ENCODE measurements at regions not wholly inside any gene's neighbourhood (a gene's known extent, or its start where the extent isn't known, plus 50 kb on each side); places are given as distances from the start of the nearest gene placed in this dataset.

DNA sequence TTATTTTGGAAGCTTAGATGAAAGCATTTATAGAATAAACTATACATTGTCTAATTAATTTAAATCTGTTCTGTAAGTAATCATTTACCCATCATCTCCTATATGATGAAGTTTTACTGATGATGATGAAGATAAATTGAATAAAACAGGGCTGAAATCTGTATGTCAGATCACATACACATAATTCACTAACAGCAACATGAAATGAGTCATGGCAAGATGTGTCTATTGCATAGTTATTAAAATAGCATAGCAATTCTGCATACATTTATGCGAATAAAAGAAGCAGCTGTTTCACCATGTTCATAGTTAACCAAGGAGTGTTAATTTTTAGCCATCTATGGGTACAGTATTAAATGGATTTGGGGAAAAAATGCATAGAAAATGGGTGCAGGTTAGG is 424.9 kb downstream of the LIG4 start:
- TF ChIP-seq EP300 (IDR thresholded peaks at IDR 0.05; ENCODE audit: borderline replicate concordance in 1 of 2, low read depth in 1 of 2, low read length in 1 of 2) (peak in 1 of 2 experiments; percentile 70; a peak in 2 of 4 replicates), ELF1 (IDR thresholded peaks at IDR 0.05) (no peak), TEAD4 (IDR thresholded peaks at IDR 0.05; ENCODE audit: borderline replicate concordance, insufficient read depth) (no peak), GATA2 (CRISPR knock-in tag; IDR thresholded peaks at IDR 0.05) (peak; percentile 14; the same call in 1 of the 2 replicates)
- no peak overlapping the region for H3K4me2 ChIP-seq
- no peak overlapping the region for H3K9ac ChIP-seq
- H3K9me3 ChIP-seq, result no peaks in the 10 kb centered on the region
- 18% methylated on average over 1 of the region's 1 CpG for WGBS (ENCODE audit: low lambda C conversion rate)
- H3K4me3 ChIP-seq (ENCODE audit: low read depth in 2 of 2, low read length in 1 of 2), result no peak overlapping the region
- no peak overlapping the region for H2AFZ ChIP-seq (ENCODE audit: low read depth)
- H3K27me3 ChIP-seq (ENCODE audit: insufficient read depth), result no peaks in the 10 kb centered on the region
- H3K9me2 ChIP-seq, result no peaks in the 10 kb centered on the region; the same call in 1 of the 2 replicates
- H3K27ac ChIP-seq (ENCODE audit: low read depth in 2 of 2, low read length in 1 of 2), result peak overlapping the region in 1 of 2 experiments; percentile 94; a peak in 2 of 4 replicates
- H3K4me1 ChIP-seq (ENCODE audit: control insufficient read depth in 1 of 2, insufficient read depth in 2 of 2, low read depth in 1 of 2, low read length in 1 of 2), result peaks cover 8 to 30% of the 10 kb centered on the region in 2 experiments; a peak in 2 of 4 replicates
- H3K36me3 ChIP-seq (replicated peaks in 1 of 2; ENCODE audit: control insufficient read depth in 1 of 2, insufficient read depth in 2 of 2, low read length in 1 of 2), result no peaks in the 10 kb centered on the region
- POLR2A ChIA-PET, result no interaction called here
- no peak for DNase-seq
- peaks cover 45% of the 10 kb centered on the region; the same call in 1 of the 2 replicates for H3K79me2 ChIP-seq (ENCODE audit: insufficient read depth)
- H4K20me1 ChIP-seq (ENCODE audit: insufficient read depth), result peaks cover 13% of the 10 kb centered on the region
- CTCF ChIA-PET, result interaction anchor here (1.7 kb wide), 2 partner anchors 78 to 140 kb away, joined by 4 to 5 read pairs; no protein-coding TSS in a partner anchor
- H3F3A ChIP-seq (replicated peaks; ENCODE audit: insufficient read depth), result peaks cover 4% of the 10 kb centered on the region

DNA sequence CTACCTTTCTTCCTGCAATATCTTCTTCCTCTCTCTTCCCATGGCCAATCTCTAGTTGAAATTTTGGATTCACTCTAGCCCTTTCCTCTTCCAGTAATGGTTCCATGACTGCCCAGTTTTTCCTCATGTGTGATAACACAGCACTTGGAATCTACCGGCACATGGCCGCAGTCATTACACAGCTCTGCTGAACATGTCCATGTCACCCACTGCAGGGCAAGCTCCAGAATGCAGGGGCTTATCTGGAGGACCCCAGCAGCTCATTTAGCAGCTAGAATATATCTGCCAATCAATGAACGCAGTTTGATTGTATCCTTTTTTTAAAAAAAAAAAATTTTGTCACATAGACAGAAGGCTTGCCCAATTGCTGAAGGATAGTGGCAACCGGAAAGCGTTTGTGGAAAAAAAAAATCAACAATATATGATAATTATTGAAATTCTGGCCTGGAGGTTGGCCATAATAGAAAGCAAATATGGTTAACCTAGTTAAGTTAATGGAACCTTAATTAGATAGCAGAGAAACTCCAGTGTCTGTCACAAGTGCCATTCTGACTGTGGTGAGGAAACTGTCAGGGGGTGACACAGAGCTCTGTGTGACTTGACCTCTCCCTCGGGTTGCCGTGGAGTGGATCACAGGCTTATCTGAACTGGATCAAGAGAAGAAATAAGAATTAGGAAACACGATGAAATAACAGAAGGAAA is 426.7 kb downstream of the LIG4 start:
- Histone ChIP-seq H3K4me2 (no peak overlapping the region), H3K9me2 (no peaks in the 10 kb centered on the region; the same call in 1 of the 2 replicates), H4K20me1 (ENCODE audit: insufficient read depth) (peaks cover 13% of the 10 kb centered on the region), H2AFZ (ENCODE audit: low read depth) (no peak overlapping the region), H3K4me1 (ENCODE audit: control insufficient read depth in 1 of 2, insufficient read depth in 2 of 2, low read depth in 1 of 2, low read length in 1 of 2) (peaks cover 8 to 30% of the 10 kb centered on the region in 2 experiments; a peak in 2 of 4 replicates), H3K4me3 (ENCODE audit: low read depth in 2 of 2, low read length in 1 of 2) (no peak overlapping the region), H3K9ac (no peak overlapping the region), H3K27ac (ENCODE audit: low read depth in 2 of 2, low read length in 1 of 2) (peak overlapping the region in 1 of 2 experiments; percentile 94; a peak in 3 of 4 replicates), H3K9me3 (no peaks in the 10 kb centered on the region), H3K36me3 (replicated peaks in 1 of 2; ENCODE audit: control insufficient read depth in 1 of 2, insufficient read depth in 2 of 2, low read length in 1 of 2) (no peaks in the 10 kb centered on the region), H3F3A (replicated peaks; ENCODE audit: insufficient read depth) (peaks cover 4% of the 10 kb centered on the region), H3K79me2 (ENCODE audit: insufficient read depth) (peaks cover 42% of the 10 kb centered on the region), H3K27me3 (ENCODE audit: insufficient read depth) (no peaks in the 10 kb centered on the region)
- POLR2A ChIA-PET, result interaction anchor here (0.9 to 1.9 kb wide), 3 partner anchors 23 to 79 kb away, joined by 3 to 8 read pairs (median 6); a partner anchor contains a TSS
- TF ChIP-seq RXRA (IDR thresholded peaks at IDR 0.05; ENCODE audit: borderline replicate concordance, low read depth) (no peak), RFX5 (IDR thresholded peaks at IDR 0.05; ENCODE audit: low read length) (no peak), GATA2 (CRISPR knock-in tag; IDR thresholded peaks at IDR 0.05) (peak; percentile 73), TAF1 (IDR thresholded peaks at IDR 0.05; ENCODE audit: borderline replicate concordance, low read depth, low read length) (no peak), EZH2phosphoT487 (IDR thresholded peaks at IDR 0.05; ENCODE audit: borderline replicate concordance, low read depth) (no peak), MEF2A (IDR thresholded peaks at IDR 0.05; ENCODE audit: borderline replicate concordance, low read depth) (no peak), SMC3 (IDR thresholded peaks at IDR 0.05; ENCODE audit: low read depth, low read length) (peak; percentile 7; the same call in 1 of the 2 replicates), MXI1 (IDR thresholded peaks at IDR 0.05; ENCODE audit: low read depth, low read length) (peak; percentile 85; the same call in 1 of the 2 replicates), FOXJ3 (CRISPR knock-in tag; IDR thresholded peaks at IDR 0.05) (peak; percentile 79), RAD21 (IDR thresholded peaks at IDR 0.05; ENCODE audit: low read length) (peak; percentile 59), CHD2 (IDR thresholded peaks at IDR 0.05; ENCODE audit: low read length, partially characterized antibody) (peak; percentile 86), TCF12 (IDR thresholded peaks at IDR 0.05) (peak; percentile 41; the same call in 1 of the 2 replicates), EP300 (IDR thresholded peaks at IDR 0.05; ENCODE audit: borderline replicate concordance in 1 of 2, low read depth in 1 of 2, low read length in 1 of 2) (peak in 1 of 2 experiments; percentile 96; a peak in 2 of 4 replicates), SIN3A (IDR thresholded peaks at IDR 0.05; ENCODE audit: borderline replicate concordance, low read depth, low read length) (no peak)
- TF ChIP-seq, protein P1, sequence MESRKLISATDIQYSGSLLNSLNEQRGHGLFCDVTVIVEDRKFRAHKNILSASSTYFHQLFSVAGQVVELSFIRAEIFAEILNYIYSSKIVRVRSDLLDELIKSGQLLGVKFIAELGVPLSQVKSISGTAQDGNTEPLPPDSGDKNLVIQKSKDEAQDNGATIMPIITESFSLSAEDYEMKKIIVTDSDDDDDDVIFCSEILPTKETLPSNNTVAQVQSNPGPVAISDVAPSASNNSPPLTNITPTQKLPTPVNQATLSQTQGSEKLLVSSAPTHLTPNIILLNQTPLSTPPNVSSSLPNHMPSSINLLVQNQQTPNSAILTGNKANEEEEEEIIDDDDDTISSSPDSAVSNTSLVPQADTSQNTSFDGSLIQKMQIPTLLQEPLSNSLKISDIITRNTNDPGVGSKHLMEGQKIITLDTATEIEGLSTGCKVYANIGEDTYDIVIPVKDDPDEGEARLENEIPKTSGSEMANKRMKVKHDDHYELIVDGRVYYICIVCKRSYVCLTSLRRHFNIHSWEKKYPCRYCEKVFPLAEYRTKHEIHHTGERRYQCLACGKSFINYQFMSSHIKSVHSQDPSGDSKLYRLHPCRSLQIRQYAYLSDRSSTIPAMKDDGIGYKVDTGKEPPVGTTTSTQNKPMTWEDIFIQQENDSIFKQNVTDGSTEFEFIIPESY (IDR thresholded peaks at IDR 0.05; ENCODE audit: borderline replicate concordance, low read depth), result no peak
- TF ChIP-seq, protein P2, sequence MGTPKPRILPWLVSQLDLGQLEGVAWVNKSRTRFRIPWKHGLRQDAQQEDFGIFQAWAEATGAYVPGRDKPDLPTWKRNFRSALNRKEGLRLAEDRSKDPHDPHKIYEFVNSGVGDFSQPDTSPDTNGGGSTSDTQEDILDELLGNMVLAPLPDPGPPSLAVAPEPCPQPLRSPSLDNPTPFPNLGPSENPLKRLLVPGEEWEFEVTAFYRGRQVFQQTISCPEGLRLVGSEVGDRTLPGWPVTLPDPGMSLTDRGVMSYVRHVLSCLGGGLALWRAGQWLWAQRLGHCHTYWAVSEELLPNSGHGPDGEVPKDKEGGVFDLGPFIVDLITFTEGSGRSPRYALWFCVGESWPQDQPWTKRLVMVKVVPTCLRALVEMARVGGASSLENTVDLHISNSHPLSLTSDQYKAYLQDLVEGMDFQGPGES (IDR thresholded peaks at IDR 0.05; ENCODE audit: low read depth, low read length), result no peak
- TF ChIP-seq, protein P3, sequence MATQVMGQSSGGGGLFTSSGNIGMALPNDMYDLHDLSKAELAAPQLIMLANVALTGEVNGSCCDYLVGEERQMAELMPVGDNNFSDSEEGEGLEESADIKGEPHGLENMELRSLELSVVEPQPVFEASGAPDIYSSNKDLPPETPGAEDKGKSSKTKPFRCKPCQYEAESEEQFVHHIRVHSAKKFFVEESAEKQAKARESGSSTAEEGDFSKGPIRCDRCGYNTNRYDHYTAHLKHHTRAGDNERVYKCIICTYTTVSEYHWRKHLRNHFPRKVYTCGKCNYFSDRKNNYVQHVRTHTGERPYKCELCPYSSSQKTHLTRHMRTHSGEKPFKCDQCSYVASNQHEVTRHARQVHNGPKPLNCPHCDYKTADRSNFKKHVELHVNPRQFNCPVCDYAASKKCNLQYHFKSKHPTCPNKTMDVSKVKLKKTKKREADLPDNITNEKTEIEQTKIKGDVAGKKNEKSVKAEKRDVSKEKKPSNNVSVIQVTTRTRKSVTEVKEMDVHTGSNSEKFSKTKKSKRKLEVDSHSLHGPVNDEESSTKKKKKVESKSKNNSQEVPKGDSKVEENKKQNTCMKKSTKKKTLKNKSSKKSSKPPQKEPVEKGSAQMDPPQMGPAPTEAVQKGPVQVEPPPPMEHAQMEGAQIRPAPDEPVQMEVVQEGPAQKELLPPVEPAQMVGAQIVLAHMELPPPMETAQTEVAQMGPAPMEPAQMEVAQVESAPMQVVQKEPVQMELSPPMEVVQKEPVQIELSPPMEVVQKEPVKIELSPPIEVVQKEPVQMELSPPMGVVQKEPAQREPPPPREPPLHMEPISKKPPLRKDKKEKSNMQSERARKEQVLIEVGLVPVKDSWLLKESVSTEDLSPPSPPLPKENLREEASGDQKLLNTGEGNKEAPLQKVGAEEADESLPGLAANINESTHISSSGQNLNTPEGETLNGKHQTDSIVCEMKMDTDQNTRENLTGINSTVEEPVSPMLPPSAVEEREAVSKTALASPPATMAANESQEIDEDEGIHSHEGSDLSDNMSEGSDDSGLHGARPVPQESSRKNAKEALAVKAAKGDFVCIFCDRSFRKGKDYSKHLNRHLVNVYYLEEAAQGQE (IDR thresholded peaks at IDR 0.05; ENCODE audit: low read depth, low read length), result no peak
- CTCF ChIA-PET, result interaction anchor here (0.7 to 2.5 kb wide), 11 partner anchors 22 to 583 kb away, joined by 3 to 9 read pairs (median 4); no protein-coding TSS in a partner anchor
- WGBS (ENCODE audit: low lambda C conversion rate), result 58% methylated on average over 8 of the region's 8 CpGs
- peak; percentile 79 for DNase-seq
